HG03354 (cell line): ENCODE measurements at regions not wholly inside any gene's neighbourhood (a gene's known extent, or its start where the extent isn't known, plus 50 kb on each side); places are given as distances from the start of the nearest gene placed in this dataset.

ENCODE experiments used
- ATAC-seq: cut with Tn5 transposase; IDR thresholded peaks from one replicate; pipeline ENCODE4 v1.9.1; 2021; ENCODE audit warnings: mild to moderate bottlenecking; ENCODE audit not compliant: unreplicated experiment, poor library complexity, severe bottlenecking

- ATAC-seq = no peak
Observed at GRCh38 chr2:57084697-57085281, 901.0 kb downstream of the CCDC85A start.

GRCh38 chr2:57093020-57093419 lies 909.2 kb downstream of the CCDC85A start:
- no peak for ATAC-seq

GRCh38 chr2:57097855-57098254 lies 914.1 kb downstream of the CCDC85A start:
- no peak for ATAC-seq

- no peak for ATAC-seq
Observed at GRCh38 chr2:57100436-57100835, 916.6 kb downstream of the CCDC85A start.

- ATAC-seq = no peak
Observed at GRCh38 chr2:57105694-57106093, 921.9 kb downstream of the CCDC85A start.

- no peak for ATAC-seq
Observed at GRCh38 chr2:57107353-57107752, 923.6 kb downstream of the CCDC85A start.

GRCh38 chr2:57111531-57111930 lies 927.7 kb downstream of the CCDC85A start:
- ATAC-seq = no peak

GRCh38 chr2:57119141-57119540 lies 927.5 kb upstream of the VRK2 start:
- no peak for ATAC-seq

GRCh38 chr2:57126410-57126809 lies 920.2 kb upstream of the VRK2 start:
- no peak for ATAC-seq

- no peak for ATAC-seq
Observed at GRCh38 chr2:57139179-57139578, 907.4 kb upstream of the VRK2 start.

- ATAC-seq = no peak
Observed at GRCh38 chr2:57141269-57141668, 905.3 kb upstream of the VRK2 start.

GRCh38 chr2:57146951-57147350 lies 899.7 kb upstream of the VRK2 start:
- ATAC-seq = no peak

- ATAC-seq = no peak
Observed at GRCh38 chr2:57156231-57156924, 890.2 kb upstream of the VRK2 start.

- ATAC-seq = no peak
Observed at GRCh38 chr2:57160976-57161375, 885.6 kb upstream of the VRK2 start.

GRCh38 chr2:57177176-57177575 lies 869.4 kb upstream of the VRK2 start:
- no peak for ATAC-seq

GRCh38 chr2:57180042-57180567 lies 866.5 kb upstream of the VRK2 start:
- no peak for ATAC-seq

- no peak for ATAC-seq
Observed at GRCh38 chr2:57180678-57181077, 865.9 kb upstream of the VRK2 start.

- no peak for ATAC-seq
Observed at GRCh38 chr2:57181315-57182038, 865.1 kb upstream of the VRK2 start.

- ATAC-seq = no peak
Observed at GRCh38 chr2:57182916-57183315, 863.7 kb upstream of the VRK2 start.

- no peak for ATAC-seq
Observed at GRCh38 chr2:57185568-57185967, 861.0 kb upstream of the VRK2 start.

- ATAC-seq = no peak
Observed at GRCh38 chr2:57190007-57190406, 856.6 kb upstream of the VRK2 start.
